Lung (tissue), 11 donors: ENCODE measurements at regions not wholly inside any gene's neighbourhood (a gene's known extent, or its start where the extent isn't known, plus 50 kb on each side); places are given as distances from the start of the nearest gene placed in this dataset.
A peak's percentile ranks its signal among the peaks of the same experiment; 100 is the strongest.

Experiments
- ATAC-seq: fragments of 200-7000 bp; cut with Tn5 transposase; one replicate; pipeline ENCODE4 v1.9.1; 2020; ENCODE audit warnings: moderate number of reproducible peaks; ENCODE audit not compliant: insufficient read depth, low FRiP score
- DNase-seq, 3 donors: peaks; one replicate each; pipeline ENCODE4 v3.0.0-alpha.2; 2013 to 2017
- H3K27ac ChIP-seq, 2 donors: one replicate each; pipeline ENCODE4 v1.5.1; 2013; ENCODE audit warnings: mild to moderate bottlenecking in 2 of 2, moderate library complexity in 2 of 2, control low read depth in 1 of 2, inconsistent platforms in 1 of 2, low read depth in 1 of 2, low read length in 1 of 2
- H3K27me3 ChIP-seq, 3 donors: one replicate each; pipeline ENCODE4 v1.5.1; 2013; ENCODE audit warnings: low read length in 2 of 3; ENCODE audit not compliant: control insufficient read depth in 3 of 3, insufficient read depth in 3 of 3
- H3K36me3 ChIP-seq, 4 donors: one replicate each; pipeline ENCODE4 v1.5.1; 2013; ENCODE audit warnings: low read length in 4 of 4, mild to moderate bottlenecking in 1 of 4, moderate library complexity in 1 of 4; ENCODE audit not compliant: control insufficient read depth in 4 of 4, insufficient read depth in 4 of 4
- H3K4me1 ChIP-seq, 5 donors: one replicate each; pipeline ENCODE4 v1.5.1; 2013; ENCODE audit warnings: low read length in 5 of 5, mild to moderate bottlenecking in 2 of 5, moderate library complexity in 1 of 5; ENCODE audit not compliant: control insufficient read depth in 5 of 5, insufficient read depth in 5 of 5
- H3K4me3 ChIP-seq: one replicate; pipeline ENCODE4 v1.5.1; 2013; ENCODE audit warnings: mild to moderate bottlenecking, control low read depth, moderate library complexity
- H3K9ac ChIP-seq, 2 donors: one replicate each; pipeline ENCODE4 v1.5.1; 2013; ENCODE audit warnings: low read length in 2 of 2, control low read depth in 1 of 2; ENCODE audit not compliant: insufficient read depth in 1 of 2
- H3K9me3 ChIP-seq, 4 donors: one replicate each; pipeline ENCODE4 v1.5.1; 2013; ENCODE audit warnings: low read length in 3 of 4, mild to moderate bottlenecking in 1 of 4, moderate library complexity in 1 of 4; ENCODE audit not compliant: control insufficient read depth in 4 of 4, insufficient read depth in 3 of 4
- CTCF ChIP-seq: IDR thresholded peaks from 2 replicates; pipeline ENCODE4 v1.5.1; 2012; ENCODE audit warnings: mild to moderate bottlenecking; ENCODE audit errors: control extremely low read depth, extremely low read depth
- WGBS, 2 donors: extraction: QIAGEN DNeasy Blood & Tissue Kit; methylation state at CpG; one replicate each; pipeline ENCODE4 v1.1.7; 2013; 5-methylcytosine and 5-hydroxymethylcytosine counted together
- donor health status: control.
- donor health status: control.
- donor health status: Bipolar disorder and iron deficiency.
- donor health status: healthy.
- donor health status: DM: yes; HTN: yes; CAD: no.

DNA sequence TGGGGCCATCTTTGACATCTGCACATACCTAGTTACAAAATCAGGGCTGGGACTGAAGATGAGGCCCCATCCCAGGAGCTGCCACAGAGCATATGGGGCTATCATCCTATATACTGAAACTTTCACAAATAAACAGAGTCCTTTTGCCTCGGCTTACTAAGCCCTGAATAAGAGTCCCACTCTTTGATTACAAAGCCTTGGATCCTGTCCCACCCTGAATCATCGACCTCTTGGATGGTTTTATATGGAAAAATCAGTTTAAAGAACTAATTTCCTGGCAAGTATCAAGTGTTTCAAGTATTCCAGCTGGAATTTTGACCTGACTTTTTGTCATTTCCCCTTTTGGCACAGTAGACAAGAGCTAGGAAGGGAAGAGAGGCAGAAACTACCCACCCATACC lies 331.3 kb upstream of the FRG2C start:
- no peak overlapping the region for H3K27ac ChIP-seq
- peak; percentile 35 to 93 (median 79) for DNase-seq

GRCh38 chr3:75334299-75334698 lies 329.8 kb upstream of the FRG2C start:
- no peaks in the 10 kb centered on the region for H3K27me3 ChIP-seq
- no peak for ATAC-seq
- no peak for DNase-seq
- H3K27ac ChIP-seq = no peak overlapping the region
- WGBS, 2 donors = 91 to 93% methylated on average over 3 of the region's 3 CpGs
- H3K9ac ChIP-seq = no peak overlapping the region
- peaks cover 0 to 3% (median under 1%) of the 10 kb centered on the region in 4 donors for H3K9me3 ChIP-seq
- H3K4me1 ChIP-seq = peaks cover 0 to 20% (median 8%) of the 10 kb centered on the region in 5 donors
- H3K36me3 ChIP-seq = no peaks in the 10 kb centered on the region
- H3K4me3 ChIP-seq = no peak overlapping the region
- TF ChIP-seq CTCF = no peak

More for the DNA sequence above, 331.3 kb upstream of the FRG2C start:
- Histone ChIP-seq H3K4me3 (no peak overlapping the region), H3K4me1 (peaks cover 0 to 22% (median 8%) of the 10 kb centered on the region in 5 donors), H3K9me3 (peaks cover 0 to 3% (median under 1%) of the 10 kb centered on the region in 4 donors), H3K36me3 (no peaks in the 10 kb centered on the region), H3K27me3 (no peaks in the 10 kb centered on the region), H3K9ac (no peak overlapping the region)
- TF ChIP-seq CTCF = no peak
- ATAC-seq = peak; percentile 9
- WGBS, 2 donors = 55 to 76% methylated on average over 2 of the region's 2 CpGs

DNA sequence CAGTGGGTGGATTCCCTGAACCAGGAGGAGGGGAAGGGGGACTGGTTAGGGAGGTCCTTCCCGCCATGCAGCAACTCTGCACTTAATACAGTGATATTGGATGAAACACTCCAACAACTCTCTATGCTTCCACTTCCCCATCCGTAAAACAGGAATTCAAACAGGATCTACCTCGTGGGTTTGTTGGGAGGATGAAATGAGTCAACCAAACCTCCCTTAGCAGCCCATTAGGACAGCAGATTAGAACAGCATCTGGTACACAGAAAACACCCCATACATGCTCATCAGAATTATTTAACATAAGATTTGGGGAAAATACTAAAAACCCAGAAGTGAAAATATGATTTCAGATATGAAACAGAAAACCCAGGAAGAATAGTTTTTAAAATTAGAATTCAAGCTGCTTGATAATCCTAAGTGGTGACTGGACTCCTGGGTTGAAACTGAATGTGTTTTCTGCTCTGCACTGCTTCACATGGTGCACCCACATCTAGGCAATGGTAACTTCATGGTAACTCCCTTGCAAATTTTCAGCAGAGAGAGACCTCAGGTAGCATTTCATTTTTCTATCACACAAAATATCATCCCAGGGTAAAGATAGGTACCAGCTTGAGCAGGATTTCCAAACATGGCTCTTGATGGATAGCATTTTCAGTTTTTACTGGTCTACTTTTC lies 326.8 kb upstream of the FRG2C start:
- no peak for ATAC-seq
- Histone ChIP-seq H3K27me3 (no peaks in the 10 kb centered on the region), H3K9me3 (peaks cover 0 to 3% (median under 1%) of the 10 kb centered on the region in 4 donors), H3K36me3 (no peaks in the 10 kb centered on the region), H3K4me1 (peaks cover 0 to 14% (median 5%) of the 10 kb centered on the region in 5 donors), H3K27ac (no peak overlapping the region), H3K9ac (no peak overlapping the region), H3K4me3 (no peak overlapping the region)
- 63 to 72% methylated on average over 3 of the region's 3 CpGs for WGBS, 2 donors
- no peak for TF ChIP-seq CTCF
- DNase-seq = no peak

DNA sequence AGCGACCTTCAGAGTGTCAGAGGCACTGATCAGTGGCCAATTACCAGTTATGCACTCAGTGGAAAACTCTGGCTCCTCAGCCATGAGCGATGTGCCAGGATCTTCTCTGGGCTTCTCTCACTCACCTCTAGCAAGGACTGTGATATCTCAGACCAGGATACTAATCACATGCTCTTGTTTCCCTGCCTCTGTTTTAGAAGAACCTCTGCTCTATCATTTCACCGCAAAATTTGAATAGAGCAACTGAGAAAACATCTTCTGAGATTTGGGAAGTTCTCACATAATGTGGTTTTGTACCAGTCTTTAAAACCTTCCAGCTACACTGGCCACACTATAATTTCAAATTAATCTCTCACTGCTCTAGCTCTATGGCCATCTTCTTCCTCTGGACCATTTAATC lies 325.8 kb upstream of the FRG2C start:
- H3K9me3 ChIP-seq = peaks cover 0 to 3% (median under 1%) of the 10 kb centered on the region in 4 donors
- no peak overlapping the region for H3K27ac ChIP-seq
- 93 to 94% methylated on average over 3 of the region's 3 CpGs for whole genome bisulfite sequencing, 2 donors
- no peaks in the 10 kb centered on the region for H3K27me3 ChIP-seq
- H3K9ac ChIP-seq = no peak overlapping the region
- ATAC-seq = no peak
- peaks cover 0 to 5% (median 0%) of the 10 kb centered on the region in 5 donors for H3K4me1 ChIP-seq
- no peak for DNase-seq
- H3K4me3 ChIP-seq = no peak overlapping the region
- no peak for TF ChIP-seq CTCF
- H3K36me3 ChIP-seq = no peaks in the 10 kb centered on the region
